Activated CD8-positive, alpha-beta memory T cell treated with anti-CD3 and anti-CD28 coated beads, Interleukin-2, amount 10 ng/mL, durations not matched to agents 7 days and 5 days (primary cell): ENCODE measurements at regions not wholly inside any gene's neighbourhood (a gene's known extent, or its start where the extent isn't known, plus 50 kb on each side); places are given as distances from the start of the nearest gene placed in this dataset.

Experiments used
- ATAC-seq: fragments of 150-1000 bp; cut with Tn5 transposase; one replicate; pipeline ENCODE4 v1.10.0; 2021; ENCODE audit warnings: moderate library complexity
- CTCF ChIA-PET: fragments of 350-600 bp; sonication (Branson Sonifier 250); formaldehyde crosslinking; loops from one replicate; lab custom pipeline; 2021; ENCODE audit warnings: antibody characterized with exemption; lab: Charles Lee
- DNase-seq: peaks from one replicate; pipeline ENCODE4 v3.0.0-alpha.2; 2020
- H3K27ac Mint-ChIP-seq: one replicate; pipeline ENCODE4 v1.8.0; 2021; ENCODE audit warnings: mild to moderate bottlenecking, mixed read lengths
- H3K27me3 Mint-ChIP-seq: one replicate; pipeline ENCODE4 v1.8.0; 2021; ENCODE audit warnings: mixed read lengths
- H3K36me3 Mint-ChIP-seq: one replicate; pipeline ENCODE4 v1.8.0; 2021; ENCODE audit warnings: mild to moderate bottlenecking, mixed read lengths
- H3K4me1 Mint-ChIP-seq: one replicate; pipeline ENCODE4 v1.8.0; 2021; ENCODE audit warnings: mixed read lengths
- H3K4me3 Mint-ChIP-seq: one replicate; pipeline ENCODE4 v1.8.0; 2021; ENCODE audit warnings: mild to moderate bottlenecking, moderate library complexity, mixed read lengths
- H3K9me3 Mint-ChIP-seq: one replicate; pipeline ENCODE4 v1.8.0; 2022; ENCODE audit warnings: low read depth, mixed read lengths

GRCh38 chr18:40387130-40387787, 1567.8 kb upstream of the PIK3C3 start:
- DNase-seq, result no peak
- Mint-ChIP-seq H3K4me1 (no peaks in the 10 kb centered on the region), H3K9me3 (peaks cover 5% of the 10 kb centered on the region), H3K27ac (no peak overlapping the region), H3K27me3 (no peaks in the 10 kb centered on the region), H3K4me3 (no peak overlapping the region), H3K36me3 (no peaks in the 10 kb centered on the region)
- CTCF ChIA-PET, result no interaction called here
- no peak for ATAC-seq

- Mint-ChIP-seq H3K4me3 (no peak overlapping the region), H3K27ac (no peak overlapping the region)
Measured at GRCh38 chr18:40382197-40382596, 1572.8 kb upstream of the PIK3C3 start.

GRCh38 chr18:40380686-40381439, 1574.2 kb upstream of the PIK3C3 start:
- H3K27ac Mint-ChIP-seq, result no peak overlapping the region
- H3K27me3 Mint-ChIP-seq, result no peaks in the 10 kb centered on the region
- no peaks in the 10 kb centered on the region for H3K4me1 Mint-ChIP-seq
- ATAC-seq (no peak), DNase-seq (no peak)
- H3K4me3 Mint-ChIP-seq, result no peak overlapping the region
- H3K36me3 Mint-ChIP-seq, result no peaks in the 10 kb centered on the region
- CTCF ChIA-PET, result no interaction called here
- peaks cover 6% of the 10 kb centered on the region for H3K9me3 Mint-ChIP-seq

More at GRCh38 chr18:40382197-40382596, 1572.8 kb upstream of the PIK3C3 start:
- H3K36me3 Mint-ChIP-seq, result no peaks in the 10 kb centered on the region
- H3K27me3 Mint-ChIP-seq, result no peaks in the 10 kb centered on the region
- ATAC-seq (no peak), DNase-seq (no peak)
- no peaks in the 10 kb centered on the region for H3K4me1 Mint-ChIP-seq
- CTCF ChIA-PET, result no interaction called here
- H3K9me3 Mint-ChIP-seq, result peaks cover under 1% of the 10 kb centered on the region

GRCh38 chr18:40375837-40376236, 1579.2 kb upstream of the PIK3C3 start:
- H3K4me1 Mint-ChIP-seq, result no peaks in the 10 kb centered on the region
- CTCF ChIA-PET, result no interaction called here
- H3K36me3 Mint-ChIP-seq, result no peaks in the 10 kb centered on the region
- H3K27ac Mint-ChIP-seq, result no peak overlapping the region
- no peaks in the 10 kb centered on the region for H3K27me3 Mint-ChIP-seq
- ATAC-seq (no peak), DNase-seq (no peak)
- H3K4me3 Mint-ChIP-seq, result no peak overlapping the region
- H3K9me3 Mint-ChIP-seq, result peaks cover 11% of the 10 kb centered on the region

- no peak overlapping the region for H3K27ac Mint-ChIP-seq
Measured at GRCh38 chr18:40371673-40372072, 1583.4 kb upstream of the PIK3C3 start.

GRCh38 chr18:40367576-40367975, 1587.5 kb upstream of the PIK3C3 start:
- DNase-seq, result no peak
- peaks cover 12% of the 10 kb centered on the region for H3K9me3 Mint-ChIP-seq
- H3K4me1 Mint-ChIP-seq, result no peaks in the 10 kb centered on the region

More at GRCh38 chr18:40371673-40372072, 1583.4 kb upstream of the PIK3C3 start:
- Mint-ChIP-seq H3K9me3 (peaks cover 10% of the 10 kb centered on the region), H3K4me1 (no peaks in the 10 kb centered on the region), H3K27me3 (no peaks in the 10 kb centered on the region), H3K4me3 (no peak overlapping the region), H3K36me3 (no peaks in the 10 kb centered on the region)
- DNase-seq (no peak), ATAC-seq (no peak)
- CTCF ChIA-PET, result no interaction called here

GRCh38 chr18:40366521-40366920, 1588.5 kb upstream of the PIK3C3 start:
- CTCF ChIA-PET, result no interaction called here
- H3K27me3 Mint-ChIP-seq, result no peaks in the 10 kb centered on the region
- H3K4me1 Mint-ChIP-seq, result no peaks in the 10 kb centered on the region
- ATAC-seq (no peak), DNase-seq (no peak)
- H3K4me3 Mint-ChIP-seq, result no peak overlapping the region
- no peak overlapping the region for H3K27ac Mint-ChIP-seq
- no peaks in the 10 kb centered on the region for H3K36me3 Mint-ChIP-seq
- H3K9me3 Mint-ChIP-seq, result peaks cover 6% of the 10 kb centered on the region

More at GRCh38 chr18:40367576-40367975, 1587.5 kb upstream of the PIK3C3 start:
- CTCF ChIA-PET, result no interaction called here
- Mint-ChIP-seq H3K27me3 (no peaks in the 10 kb centered on the region), H3K27ac (no peak overlapping the region), H3K36me3 (no peaks in the 10 kb centered on the region), H3K4me3 (no peak overlapping the region)
- no peak for ATAC-seq

- Mint-ChIP-seq H3K27me3 (no peaks in the 10 kb centered on the region), H3K27ac (no peak overlapping the region), H3K9me3 (peaks cover 4% of the 10 kb centered on the region), H3K36me3 (no peaks in the 10 kb centered on the region), H3K4me1 (no peaks in the 10 kb centered on the region), H3K4me3 (no peak overlapping the region)
- DNase-seq, result no peak
- no peak for ATAC-seq
- CTCF ChIA-PET, result no interaction called here
Measured at GRCh38 chr18:40365526-40365925, 1589.5 kb upstream of the PIK3C3 start.

GRCh38 chr18:40360558-40360957, 1594.5 kb upstream of the PIK3C3 start:
- H3K4me1 Mint-ChIP-seq, result no peaks in the 10 kb centered on the region
- ATAC-seq (no peak), DNase-seq (no peak)
- H3K9me3 Mint-ChIP-seq, result peaks cover 10% of the 10 kb centered on the region
- no peak overlapping the region for H3K4me3 Mint-ChIP-seq
- H3K27me3 Mint-ChIP-seq, result no peaks in the 10 kb centered on the region
- CTCF ChIA-PET, result no interaction called here
- no peaks in the 10 kb centered on the region for H3K36me3 Mint-ChIP-seq
- no peak overlapping the region for H3K27ac Mint-ChIP-seq

GRCh38 chr18:40357536-40357935, 1597.5 kb upstream of the PIK3C3 start:
- H3K27me3 Mint-ChIP-seq, result no peaks in the 10 kb centered on the region
- no peaks in the 10 kb centered on the region for H3K4me1 Mint-ChIP-seq
- no peak for ATAC-seq
- H3K27ac Mint-ChIP-seq, result no peak overlapping the region
- no peaks in the 10 kb centered on the region for H3K36me3 Mint-ChIP-seq
- H3K9me3 Mint-ChIP-seq, result peaks cover 10% of the 10 kb centered on the region
- no peak overlapping the region for H3K4me3 Mint-ChIP-seq
- no peak for DNase-seq
- CTCF ChIA-PET, result no interaction called here

GRCh38 chr18:40356168-40356567, 1598.9 kb upstream of the PIK3C3 start:
- ATAC-seq, result no peak
- Mint-ChIP-seq H3K9me3 (peaks cover 10% of the 10 kb centered on the region), H3K36me3 (no peaks in the 10 kb centered on the region), H3K27ac (no peak overlapping the region), H3K4me3 (no peak overlapping the region), H3K4me1 (no peaks in the 10 kb centered on the region), H3K27me3 (no peaks in the 10 kb centered on the region)
- CTCF ChIA-PET, result no interaction called here
- DNase-seq, result no peak

GRCh38 chr18:40355726-40356125, 1599.3 kb upstream of the PIK3C3 start:
- Mint-ChIP-seq H3K9me3 (peaks cover 10% of the 10 kb centered on the region), H3K36me3 (no peaks in the 10 kb centered on the region), H3K4me1 (no peaks in the 10 kb centered on the region), H3K4me3 (no peak overlapping the region), H3K27me3 (no peaks in the 10 kb centered on the region), H3K27ac (no peak overlapping the region)
- no peak for ATAC-seq
- CTCF ChIA-PET, result no interaction called here
- DNase-seq, result no peak

- CTCF ChIA-PET, result no interaction called here
- H3K27me3 Mint-ChIP-seq, result no peaks in the 10 kb centered on the region
- DNase-seq (no peak), ATAC-seq (no peak)
- H3K4me1 Mint-ChIP-seq, result no peaks in the 10 kb centered on the region
- H3K9me3 Mint-ChIP-seq, result peaks cover 4% of the 10 kb centered on the region
- no peak overlapping the region for H3K4me3 Mint-ChIP-seq
- H3K27ac Mint-ChIP-seq, result no peak overlapping the region
- no peaks in the 10 kb centered on the region for H3K36me3 Mint-ChIP-seq
Measured at GRCh38 chr18:40348196-40348595, 1606.8 kb upstream of the PIK3C3 start.

- ATAC-seq (no peak), DNase-seq (no peak)
- no peaks in the 10 kb centered on the region for H3K4me1 Mint-ChIP-seq
- H3K4me3 Mint-ChIP-seq, result no peak overlapping the region
- CTCF ChIA-PET, result no interaction called here
- no peaks in the 10 kb centered on the region for H3K36me3 Mint-ChIP-seq
- H3K27me3 Mint-ChIP-seq, result no peaks in the 10 kb centered on the region
- no peak overlapping the region for H3K27ac Mint-ChIP-seq
- H3K9me3 Mint-ChIP-seq, result peaks cover 4% of the 10 kb centered on the region
Measured at GRCh38 chr18:40347261-40347660, 1607.8 kb upstream of the PIK3C3 start.
